Loucy (cell line): ENCODE measurements at regions not wholly inside any gene's neighbourhood (a gene's known extent, or its start where the extent isn't known, plus 50 kb on each side); places are given as distances from the start of the nearest gene placed in this dataset.
A peak's percentile ranks its signal among the peaks of the same experiment; 100 is the strongest.

Experiments used
- H2AFZ ChIP-seq: fragments of 200-600 bp; sonication (generic); 2 replicates; pipeline ENCODE4 v1.6.0; 2016; ENCODE audit warnings: antibody characterized with exemption, mild to moderate bottlenecking, low read length, moderate library complexity
- H3F3A ChIP-seq: fragments of 200-600 bp; 2 replicates; pipeline ENCODE4 v1.6.0; 2016; ENCODE audit warnings: antibody characterized with exemption, low read depth, mild to moderate bottlenecking
- H3K27me3 ChIP-seq: fragments of 200-600 bp; sonication (generic); 2 replicates; pipeline ENCODE4 v1.6.1; 2014; ENCODE audit warnings: low read length, mild to moderate bottlenecking; ENCODE audit not compliant: insufficient read depth, poor library complexity, severe bottlenecking
- H3K36me3 ChIP-seq: fragments of 200-600 bp; sonication (generic); 2 replicates; pipeline ENCODE4 v1.6.1; 2016; ENCODE audit warnings: low read length; ENCODE audit not compliant: insufficient read depth
- H3K4me1 ChIP-seq: fragments of 200-600 bp; sonication (generic); 2 replicates; pipeline ENCODE4 v1.5.1; 2014; ENCODE audit warnings: low read length, mild to moderate bottlenecking; ENCODE audit not compliant: insufficient read depth, poor library complexity, severe bottlenecking
- H3K4me2 ChIP-seq: fragments of 200-600 bp; sonication (generic); 2 replicates; pipeline ENCODE4 v1.6.0; 2014; ENCODE audit warnings: antibody characterized with exemption, low read length, low read depth, mild to moderate bottlenecking; ENCODE audit not compliant: poor library complexity, severe bottlenecking
- H3K4me3 ChIP-seq: fragments of 200-600 bp; sonication (generic); 2 replicates; pipeline ENCODE4 v1.5.1; 2014; ENCODE audit warnings: low read length, mild to moderate bottlenecking, mixed read lengths; ENCODE audit not compliant: poor library complexity, severe bottlenecking
- H3K79me2 ChIP-seq: fragments of 200-600 bp; sonication (generic); 2 replicates; pipeline ENCODE4 v1.6.1; 2014; ENCODE audit warnings: low read length; ENCODE audit not compliant: insufficient read depth
- H3K9ac ChIP-seq: fragments of 200-600 bp; sonication (generic); 2 replicates; pipeline ENCODE4 v1.6.0; 2014; ENCODE audit warnings: mild to moderate bottlenecking, low read depth, low read length, moderate library complexity; ENCODE audit not compliant: poor library complexity, severe bottlenecking
- H3K9me2 ChIP-seq: fragments of 200-600 bp; sonication (generic); replicated peaks from 2 replicates; pipeline ENCODE4 v1.6.1; 2016; ENCODE audit warnings: low read depth, low read length, mixed read lengths
- H3K9me3 ChIP-seq: fragments of 200-600 bp; sonication (generic); 2 replicates; pipeline ENCODE4 v1.6.1; 2014; ENCODE audit warnings: mild to moderate bottlenecking, antibody characterized with exemption, low read length, low read depth; ENCODE audit not compliant: insufficient read depth
- H4K20me1 ChIP-seq: fragments of 200-600 bp; sonication (generic); 2 replicates; pipeline ENCODE4 v1.6.0; 2014; ENCODE audit warnings: antibody characterized with exemption, low read length, mild to moderate bottlenecking; ENCODE audit not compliant: insufficient read depth, poor library complexity, severe bottlenecking
- EZH2phosphoT487 ChIP-seq: fragments of 200-600 bp; IDR thresholded peaks from 2 replicates; pipeline ENCODE4 v1.6.1; 2018; ENCODE audit warnings: antibody characterized with exemption, mild to moderate bottlenecking, moderate library complexity, borderline replicate concordance
- TF ChIP-seq, protein P1 (sequence below): fragments of 200-600 bp; sonication (generic); conservative IDR thresholded peaks from 2 replicates; pipeline ENCODE4 v1.5.1; 2014; ENCODE audit warnings: mild to moderate bottlenecking, antibody characterized with exemption, low read length

DNA sequence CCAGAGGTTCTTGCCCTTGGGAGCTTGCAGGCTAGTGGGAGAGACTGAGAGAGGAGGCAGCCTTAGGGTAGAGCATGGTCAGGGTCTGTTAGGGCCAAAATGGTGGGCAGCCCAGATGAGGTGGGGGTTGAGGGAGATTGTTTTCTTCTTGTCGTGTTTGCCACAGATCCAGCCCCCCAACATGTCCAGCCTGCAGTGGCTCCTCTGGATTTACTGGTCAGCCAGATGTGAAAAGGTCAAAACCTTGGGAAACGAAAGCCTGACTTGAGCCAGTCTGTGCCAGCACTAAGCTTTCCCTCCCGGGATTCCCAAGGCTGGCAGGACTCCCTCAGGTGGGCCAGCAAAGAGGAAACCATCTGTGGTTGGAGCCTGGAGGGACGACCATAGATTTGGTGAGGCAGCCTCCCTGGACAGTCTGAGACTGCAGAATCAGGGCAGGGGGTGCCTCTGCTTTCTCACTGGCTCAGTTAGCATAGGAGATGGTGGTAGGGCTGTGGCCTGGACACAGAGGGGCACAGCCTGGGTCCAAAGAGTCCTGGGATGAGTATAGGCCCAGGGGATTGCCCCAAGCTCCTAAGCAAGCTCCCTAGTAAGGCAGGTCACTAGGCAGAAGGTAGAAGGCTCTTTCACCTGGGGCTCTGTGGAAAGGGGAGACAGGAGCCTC is 51.2 kb upstream of the PRR23C start:
- Histone ChIP-seq H2AFZ (no peak overlapping the region), H3K27me3 (no peaks in the 10 kb centered on the region), H3K36me3 (no peaks in the 10 kb centered on the region), H3K9ac (no peak overlapping the region), H3K79me2 (no peaks in the 10 kb centered on the region), H3K9me3 (no peaks in the 10 kb centered on the region), H3K4me1 (no peaks in the 10 kb centered on the region), H3K9me2 (no peaks in the 10 kb centered on the region), H3K4me2 (no peak overlapping the region), H3K4me3 (no peak overlapping the region), H3F3A (no peaks in the 10 kb centered on the region), H4K20me1 (no peaks in the 10 kb centered on the region)
- no peak for TF ChIP-seq EZH2phosphoT487
- TF ChIP-seq, protein P1, sequence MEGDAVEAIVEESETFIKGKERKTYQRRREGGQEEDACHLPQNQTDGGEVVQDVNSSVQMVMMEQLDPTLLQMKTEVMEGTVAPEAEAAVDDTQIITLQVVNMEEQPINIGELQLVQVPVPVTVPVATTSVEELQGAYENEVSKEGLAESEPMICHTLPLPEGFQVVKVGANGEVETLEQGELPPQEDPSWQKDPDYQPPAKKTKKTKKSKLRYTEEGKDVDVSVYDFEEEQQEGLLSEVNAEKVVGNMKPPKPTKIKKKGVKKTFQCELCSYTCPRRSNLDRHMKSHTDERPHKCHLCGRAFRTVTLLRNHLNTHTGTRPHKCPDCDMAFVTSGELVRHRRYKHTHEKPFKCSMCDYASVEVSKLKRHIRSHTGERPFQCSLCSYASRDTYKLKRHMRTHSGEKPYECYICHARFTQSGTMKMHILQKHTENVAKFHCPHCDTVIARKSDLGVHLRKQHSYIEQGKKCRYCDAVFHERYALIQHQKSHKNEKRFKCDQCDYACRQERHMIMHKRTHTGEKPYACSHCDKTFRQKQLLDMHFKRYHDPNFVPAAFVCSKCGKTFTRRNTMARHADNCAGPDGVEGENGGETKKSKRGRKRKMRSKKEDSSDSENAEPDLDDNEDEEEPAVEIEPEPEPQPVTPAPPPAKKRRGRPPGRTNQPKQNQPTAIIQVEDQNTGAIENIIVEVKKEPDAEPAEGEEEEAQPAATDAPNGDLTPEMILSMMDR, result no peak

DNA sequence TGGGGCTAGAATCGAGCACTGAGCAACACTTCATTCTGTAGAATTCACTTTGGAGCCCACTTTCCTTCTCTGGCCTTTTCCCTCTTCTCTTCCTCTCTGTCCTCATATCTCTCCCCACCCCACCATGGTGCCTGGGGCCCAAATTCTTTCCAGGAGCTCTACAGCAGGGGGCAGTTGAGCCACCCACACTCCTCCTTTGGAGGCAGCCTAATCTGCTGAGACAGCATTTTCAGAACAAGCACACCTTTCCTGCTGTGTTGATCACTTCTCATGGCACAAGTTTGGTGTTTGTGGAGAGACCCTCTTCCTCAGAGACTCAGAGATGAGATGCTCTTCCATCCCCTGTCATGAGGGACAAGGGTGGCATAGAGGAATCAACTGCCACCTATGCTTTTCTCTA is 52.0 kb upstream of the PRR23C start:
- Histone ChIP-seq H3K9me3 (no peaks in the 10 kb centered on the region), H3K4me3 (no peak overlapping the region), H3K4me2 (no peak overlapping the region), H3K9ac (no peak overlapping the region), H3K4me1 (no peaks in the 10 kb centered on the region), H4K20me1 (no peaks in the 10 kb centered on the region), H2AFZ (no peak overlapping the region), H3K79me2 (no peaks in the 10 kb centered on the region), H3K36me3 (no peaks in the 10 kb centered on the region), H3K9me2 (no peaks in the 10 kb centered on the region), H3F3A (no peaks in the 10 kb centered on the region), H3K27me3 (no peaks in the 10 kb centered on the region)
- TF ChIP-seq, protein P1, result 0 out of 2 replicates have a peak, but pooled peaks have one; percentile 23
- no peak for TF ChIP-seq EZH2phosphoT487

DNA sequence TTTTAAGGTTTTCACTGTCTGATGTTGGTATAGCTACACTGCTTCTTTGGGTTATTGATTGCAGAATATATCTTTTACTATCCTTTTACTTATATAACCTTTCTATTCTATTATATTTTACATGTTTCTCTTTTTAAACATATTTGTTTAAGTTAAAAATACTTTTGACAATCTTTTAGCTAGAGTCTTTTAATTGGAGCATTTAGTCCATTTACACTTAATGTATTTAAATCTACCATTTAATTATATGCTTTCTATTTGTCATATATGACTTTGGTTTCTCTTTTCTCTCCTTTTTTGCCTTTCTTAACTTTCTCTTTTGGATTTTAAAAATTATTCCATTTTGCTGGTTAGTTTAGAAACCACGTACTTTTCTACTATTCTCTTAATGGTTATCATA is 53.7 kb upstream of the PRR23C start:
- Histone ChIP-seq H3K9me3 (no peaks in the 10 kb centered on the region), H3K4me1 (no peaks in the 10 kb centered on the region), H3K4me3 (no peak overlapping the region), H3K36me3 (no peaks in the 10 kb centered on the region), H3F3A (no peaks in the 10 kb centered on the region), H3K9me2 (no peaks in the 10 kb centered on the region), H3K79me2 (no peaks in the 10 kb centered on the region), H2AFZ (no peak overlapping the region), H3K9ac (no peak overlapping the region), H3K27me3 (no peaks in the 10 kb centered on the region), H4K20me1 (no peaks in the 10 kb centered on the region), H3K4me2 (no peak overlapping the region)
- no peak for TF ChIP-seq EZH2phosphoT487
- TF ChIP-seq, protein P1, result no peak
